ENCODE measurements at regions not wholly inside any gene's neighbourhood (a gene's known extent, or its start where the extent isn't known, plus 50 kb on each side); places are given as distances from the start of the nearest gene placed in this dataset.

DNA sequence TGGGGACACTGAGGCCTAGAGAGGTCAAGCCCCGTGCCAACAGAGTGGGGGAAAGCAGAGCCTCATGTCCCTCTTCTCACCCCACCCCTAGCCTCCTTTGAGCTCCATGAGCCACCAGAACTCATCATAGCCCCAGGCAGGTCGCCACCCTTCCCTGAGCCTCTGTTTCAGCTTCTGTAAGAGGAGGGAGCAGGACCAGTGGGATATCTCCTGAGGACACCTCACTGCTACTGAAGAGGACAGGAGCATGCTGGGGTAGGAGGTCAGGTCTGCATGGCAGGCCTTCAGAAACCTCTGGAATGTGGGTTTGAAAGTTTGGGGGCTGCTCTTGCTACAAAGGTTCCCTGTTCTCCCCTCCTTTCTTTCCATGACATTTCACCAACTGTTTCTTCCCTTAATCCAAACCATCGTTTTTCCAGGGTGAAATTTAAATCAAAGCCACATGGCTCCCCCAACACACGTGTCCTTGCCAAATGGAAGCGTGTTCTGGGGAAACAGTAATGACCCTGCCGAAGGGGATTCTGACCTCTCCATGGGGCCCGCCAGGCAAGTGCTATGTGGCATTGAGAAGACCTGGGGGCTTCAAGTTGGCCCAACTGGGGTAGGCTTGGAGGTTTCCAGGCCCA lies 88.1 kb upstream of the RUNX3 start:
- H3K4me3 ChIP-seq (ENCODE audit: low read depth, low read length): no peak overlapping the region
- DNase-seq (ENCODE audit: low read depth): no peak

DNA sequence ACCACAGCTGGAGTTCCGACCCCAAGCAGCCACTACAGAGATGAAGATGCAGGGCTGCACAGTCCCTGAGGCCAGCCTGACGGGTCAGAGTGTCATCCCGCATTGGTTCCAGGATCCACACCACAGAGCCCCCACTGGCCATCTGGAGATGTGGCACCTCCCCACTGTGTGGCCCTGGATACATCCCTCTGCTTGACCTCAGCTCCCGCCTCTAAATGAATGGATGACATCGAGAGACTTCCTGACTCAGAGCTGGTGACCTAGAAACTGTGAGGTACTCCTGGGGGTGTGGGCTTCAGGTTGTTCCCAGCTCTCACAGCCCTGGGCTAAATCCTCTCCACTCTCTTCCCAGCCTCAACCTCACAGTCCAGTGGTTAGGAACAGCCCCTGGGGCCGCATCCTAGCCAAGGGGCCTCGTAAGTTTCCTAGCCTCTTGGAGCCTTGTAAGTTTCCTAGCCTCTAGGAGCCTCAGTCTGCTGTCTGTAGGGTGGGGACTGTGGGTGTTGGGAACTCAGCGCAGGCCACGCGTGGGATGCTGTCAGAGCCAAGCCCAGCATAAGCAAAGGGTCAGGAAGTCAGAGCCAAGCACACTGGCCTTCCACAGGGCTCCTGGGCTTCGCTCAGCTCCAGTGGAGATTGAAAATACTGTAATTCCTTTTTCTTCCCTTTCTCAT lies 87.5 kb upstream of the RUNX3 start:
- TF ChIP-seq, protein P1, sequence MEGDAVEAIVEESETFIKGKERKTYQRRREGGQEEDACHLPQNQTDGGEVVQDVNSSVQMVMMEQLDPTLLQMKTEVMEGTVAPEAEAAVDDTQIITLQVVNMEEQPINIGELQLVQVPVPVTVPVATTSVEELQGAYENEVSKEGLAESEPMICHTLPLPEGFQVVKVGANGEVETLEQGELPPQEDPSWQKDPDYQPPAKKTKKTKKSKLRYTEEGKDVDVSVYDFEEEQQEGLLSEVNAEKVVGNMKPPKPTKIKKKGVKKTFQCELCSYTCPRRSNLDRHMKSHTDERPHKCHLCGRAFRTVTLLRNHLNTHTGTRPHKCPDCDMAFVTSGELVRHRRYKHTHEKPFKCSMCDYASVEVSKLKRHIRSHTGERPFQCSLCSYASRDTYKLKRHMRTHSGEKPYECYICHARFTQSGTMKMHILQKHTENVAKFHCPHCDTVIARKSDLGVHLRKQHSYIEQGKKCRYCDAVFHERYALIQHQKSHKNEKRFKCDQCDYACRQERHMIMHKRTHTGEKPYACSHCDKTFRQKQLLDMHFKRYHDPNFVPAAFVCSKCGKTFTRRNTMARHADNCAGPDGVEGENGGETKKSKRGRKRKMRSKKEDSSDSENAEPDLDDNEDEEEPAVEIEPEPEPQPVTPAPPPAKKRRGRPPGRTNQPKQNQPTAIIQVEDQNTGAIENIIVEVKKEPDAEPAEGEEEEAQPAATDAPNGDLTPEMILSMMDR (IDR thresholded peaks at IDR 0.05; ENCODE audit: insufficient read depth, low read length): peak; percentile 4
- H3K4me3 ChIP-seq (ENCODE audit: low read depth, low read length): no peak overlapping the region
- DNase-seq (ENCODE audit: low read depth): no peak

More for the DNA sequence above, 88.1 kb upstream of the RUNX3 start:
- TF ChIP-seq, protein P1 (IDR thresholded peaks at IDR 0.05; ENCODE audit: insufficient read depth, low read length): no peak

DNA sequence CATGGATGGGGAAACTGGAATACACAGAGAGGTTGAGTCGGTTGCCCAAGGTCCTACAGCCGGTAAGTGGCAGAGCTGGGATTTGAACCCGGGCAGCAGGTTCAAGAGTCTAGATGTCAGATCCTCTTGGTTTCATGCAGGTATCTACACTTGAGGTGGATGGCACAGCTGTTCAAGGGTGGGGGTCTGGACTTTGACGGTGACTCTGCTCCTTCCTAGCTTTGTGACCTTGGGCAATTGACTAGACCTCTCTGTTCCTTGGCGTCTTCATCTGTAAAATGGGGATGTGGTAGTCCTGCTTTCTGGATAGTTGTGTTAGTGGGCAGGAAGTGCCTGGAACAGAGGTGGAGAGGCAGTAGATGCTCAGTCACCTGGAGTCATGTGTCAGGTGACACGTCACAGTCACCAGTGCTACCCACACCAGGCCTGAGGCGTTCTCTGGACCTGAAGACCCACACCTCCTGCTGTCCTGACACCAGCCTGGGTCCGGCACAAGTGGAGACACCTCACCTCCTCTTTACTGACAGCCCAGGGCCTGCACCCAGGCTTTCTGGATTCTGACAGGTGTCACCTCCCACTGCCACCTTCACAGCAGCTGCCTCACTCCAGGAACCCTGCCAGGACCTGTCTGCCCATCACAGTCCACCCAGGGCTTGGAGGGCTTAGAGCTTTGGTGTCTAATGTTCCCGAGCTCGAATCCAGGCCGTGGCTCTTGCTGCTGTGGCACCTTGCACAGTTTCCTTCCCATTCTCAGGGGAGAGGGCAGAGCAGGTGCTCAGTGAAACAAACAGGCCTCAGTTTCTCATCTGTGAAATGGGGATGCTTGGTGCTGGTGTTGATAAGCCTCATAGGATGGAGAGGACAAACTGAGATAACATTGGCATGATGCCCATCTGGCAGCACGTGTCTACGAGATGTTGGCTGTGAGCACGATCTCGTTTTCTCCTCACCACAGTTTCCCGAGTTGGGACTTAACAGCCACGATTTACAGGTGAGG lies 83.2 kb upstream of the RUNX3 start:
- no peak overlapping the region for H3K4me3 ChIP-seq (ENCODE audit: low read depth, low read length)
- DNase-seq (ENCODE audit: low read depth): no peak
- TF ChIP-seq, protein P1 (IDR thresholded peaks at IDR 0.05; ENCODE audit: insufficient read depth, low read length): no peak

DNA sequence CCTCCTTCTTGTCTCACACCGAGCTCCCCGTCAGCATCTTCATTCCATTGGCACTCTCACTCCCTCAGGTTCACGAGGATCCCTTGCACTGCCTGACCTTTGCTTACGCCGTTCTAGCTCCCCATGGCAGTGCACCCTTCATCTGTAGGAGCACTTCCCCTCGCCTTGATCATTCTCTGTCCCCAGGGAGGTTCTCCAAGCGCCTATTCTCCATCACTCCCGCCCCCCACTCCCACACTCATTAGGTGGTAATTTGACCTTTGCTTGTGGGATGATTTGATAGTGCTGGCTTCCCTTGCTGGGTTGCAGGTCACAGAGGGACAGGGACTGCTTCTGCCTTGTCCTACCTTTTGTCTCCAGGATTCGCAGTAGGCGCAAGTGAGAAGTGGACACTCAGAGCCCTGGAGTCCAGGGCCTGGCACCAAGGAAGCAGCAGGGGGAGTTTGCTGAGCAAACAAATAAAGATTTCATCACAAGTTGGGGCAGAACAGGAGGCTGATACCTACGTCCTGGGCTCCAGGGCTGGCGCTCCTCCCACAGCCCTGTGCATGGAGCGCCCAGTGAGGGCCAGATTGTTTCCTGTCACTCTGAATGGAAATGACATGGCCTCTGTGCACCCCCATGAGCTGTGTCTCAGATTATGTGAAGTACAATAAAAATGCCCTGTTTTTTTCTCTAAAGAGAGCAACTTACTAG lies 82.0 kb upstream of the RUNX3 start:
- no peak for DNase-seq (ENCODE audit: low read depth)
- TF ChIP-seq, protein P1 (IDR thresholded peaks at IDR 0.05; ENCODE audit: insufficient read depth, low read length): no peak

DNA sequence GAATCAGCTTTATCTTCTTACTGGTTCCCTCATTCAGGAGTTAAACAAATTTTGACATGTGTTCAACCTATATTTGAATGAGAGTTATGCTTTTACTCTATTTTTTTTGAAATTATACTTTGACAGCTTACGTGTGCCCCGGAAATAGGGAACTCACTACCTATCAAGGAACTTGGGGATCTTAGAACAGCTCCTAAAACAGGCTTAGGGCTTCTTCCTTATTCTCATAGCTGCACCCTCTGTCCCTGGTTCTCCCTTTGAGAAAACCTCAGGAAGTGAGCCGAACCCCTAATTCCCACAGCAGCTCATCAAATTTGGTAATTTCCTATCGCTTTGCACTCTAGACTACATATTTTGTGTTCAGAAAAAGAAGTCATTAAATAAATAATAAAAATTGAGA lies 81.2 kb upstream of the RUNX3 start:
- H3K4me3 ChIP-seq (ENCODE audit: low read depth, low read length): no peak overlapping the region
- TF ChIP-seq, protein P1 (IDR thresholded peaks at IDR 0.05; ENCODE audit: insufficient read depth, low read length): no peak
- no peak for DNase-seq (ENCODE audit: low read depth)

More for the DNA sequence above, 82.0 kb upstream of the RUNX3 start:
- H3K4me3 ChIP-seq (ENCODE audit: low read depth, low read length): no peak overlapping the region

DNA sequence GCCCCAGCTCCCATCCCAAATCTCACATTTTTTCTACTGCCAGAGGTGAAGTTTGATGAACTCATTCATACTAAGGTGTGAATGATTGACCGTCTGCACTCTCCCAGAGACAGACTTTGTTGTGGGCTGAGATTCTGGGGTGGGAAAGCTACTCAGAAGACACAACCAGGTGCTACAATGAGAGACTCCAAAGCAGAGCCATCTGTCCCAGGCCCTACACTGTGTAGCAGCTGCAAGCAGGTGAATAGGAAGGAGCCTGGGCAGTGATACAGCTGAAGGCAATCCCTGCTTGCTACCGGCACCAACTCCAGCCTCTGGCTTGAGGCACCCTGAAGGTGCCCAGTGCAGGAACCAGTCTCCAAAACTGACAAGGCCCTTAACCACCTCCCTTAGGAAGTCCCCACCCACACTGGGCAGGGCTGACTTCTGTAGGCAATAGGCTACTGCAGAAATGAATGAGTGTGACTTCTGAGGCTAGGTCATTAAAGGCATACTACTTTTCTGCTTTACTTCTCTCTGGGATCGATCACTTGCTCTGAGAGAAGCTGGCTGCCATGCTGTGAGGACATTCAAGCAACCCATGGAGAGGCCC lies 79.7 kb upstream of the RUNX3 start:
- no peak for DNase-seq (ENCODE audit: low read depth)
- TF ChIP-seq, protein P1 (IDR thresholded peaks at IDR 0.05; ENCODE audit: insufficient read depth, low read length): no peak
- H3K4me3 ChIP-seq (ENCODE audit: low read depth, low read length): no peak overlapping the region

Data from fibroblast of the aortic adventitia (primary cell).